ENCODE measurements at regions not wholly inside any gene's neighbourhood (a gene's known extent, or its start where the extent isn't known, plus 50 kb on each side); places are given as distances from the start of the nearest gene placed in this dataset.

DNA sequence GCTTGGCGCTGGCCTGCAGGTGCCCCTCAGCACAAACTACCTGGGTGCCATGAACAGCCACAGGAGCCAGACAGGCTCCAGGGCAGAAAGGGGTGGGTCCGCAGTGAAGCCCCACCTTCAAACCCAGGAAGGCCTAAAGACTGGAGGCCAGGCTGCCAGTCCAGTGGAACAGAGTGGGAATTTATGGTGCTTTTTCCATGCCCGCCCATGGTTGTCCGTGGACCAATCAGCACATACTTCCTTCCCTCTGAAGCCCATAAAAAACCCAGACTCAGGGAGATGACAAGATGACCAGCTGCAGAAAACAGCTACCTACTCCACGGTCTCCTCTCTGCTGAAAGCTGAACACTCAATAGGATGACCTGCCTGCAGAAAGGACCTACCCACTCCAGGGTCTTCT, 275.4 kb upstream of the ADRA1B start:
- TF ChIP-seq POLR2A (IDR thresholded peaks at IDR 0.05; ENCODE audit: low read depth, low read length) (no peak), POLR2AphosphoS5 (IDR thresholded peaks at IDR 0.05; ENCODE audit: low read depth, low read length) (no peak)
